Adrenal gland (tissue), 9 donors: ENCODE measurements at regions not wholly inside any gene's neighbourhood (a gene's known extent, or its start where the extent isn't known, plus 50 kb on each side); places are given as distances from the start of the nearest gene placed in this dataset.
"Not testable (repeated sequence)": the region's sequence is repeated elsewhere in the genome, so short reads cannot be mapped to it uniquely, and the experiment has no call there.

Source experiments
- DNase-seq, 7 donors: peaks; one replicate each; pipeline ENCODE4 v3.0.0-alpha.2; 2019 to 2020
- H3K27ac ChIP-seq, 5 donors: fragments of 200-600 bp; sonication (generic) in 4 of 5; 1 replicate in 3 of 5; 2 replicates in 2 of 5; pipeline versions ENCODE4 v1.5.1 to v1.8.0; 2016 to 2020; ENCODE audit warnings: mild to moderate bottlenecking in 1 of 5
- H3K27me3 ChIP-seq: fragments of 200-600 bp; 2 replicates; pipeline ENCODE4 v1.8.0; 2021
- H3K36me3 ChIP-seq, 2 donors: fragments of 200-600 bp; replicated peaks in 1 of 2; 1 replicate in 1 of 2; 2 replicates in 1 of 2; pipeline versions ENCODE4 v1.5.1 to v1.8.0; 2018 to 2022
- H3K4me1 ChIP-seq, 2 donors: fragments of 200-600 bp; replicated peaks in 1 of 2; 1 replicate in 1 of 2; 2 replicates in 1 of 2; pipeline versions ENCODE4 v1.5.1 to v1.8.0; 2018 to 2021
- H3K4me3 ChIP-seq, 4 donors: fragments of 200-600 bp; sonication (generic) in 3 of 4; one replicate each; pipeline ENCODE4 v1.5.1; 2016 to 2018
- H3K9me3 ChIP-seq, 3 donors: fragments of 200-600 bp; sonication (generic) in 1 of 3; replicated peaks in 1 of 3; 1 replicate in 2 of 3; 2 replicates in 1 of 3; pipeline versions ENCODE4 v1.5.1 to v1.8.0; 2016 to 2021
- POLR2A ChIP-seq, 2 donors: fragments of 450-650 bp; IDR thresholded peaks; one replicate each; pipeline ENCODE4 v1.6.1; 2017; ENCODE audit warnings: antibody characterized with exemption in 2 of 2, mild to moderate bottlenecking in 2 of 2, moderate library complexity in 1 of 2
- WGBS, 4 donors: extraction: QIAGEN DNeasy Blood & Tissue Kit in 2 of 4; methylation state at CpG; one replicate each; pipeline versions ENCODE4 v1.1.5 to v1.1.7; 2013 to 2017; 5-methylcytosine and 5-hydroxymethylcytosine counted together
- intact Hi-C, 2 donors: fragments of 100-400 bp; cut with DNase I; formaldehyde crosslinking; loops; one replicate each; pipeline versions ENCODE4 v1.14.1 to v1.15.0; 2022 to 2023
- TF ChIP-seq, protein P1 (sequence below), 6 experiments: fragments of 450-650 bp in 4 of 6; fragments of 200-600 bp in 2 of 6; sonication (generic) in 1 of 6; IDR thresholded peaks; 1 replicate in 5 of 6; 2 replicates in 1 of 6; pipeline versions ENCODE4 v1.5.1 to v1.8.0; 2016 to 2021; ENCODE audit warnings: antibody characterized with exemption in 6 of 6, mild to moderate bottlenecking in 2 of 6, moderate library complexity in 1 of 6
- donor health status: healthy with polysubstance abuse.
- donor health status: Bipolar disorder and iron deficiency.
- donor health status: DM: yes; HTN: yes; CAD: no.
- donor health status: DM: no; HTN: no; CAD: no.
- donor health status: DM: no; HTN: no; CAD: no.

DNA sequence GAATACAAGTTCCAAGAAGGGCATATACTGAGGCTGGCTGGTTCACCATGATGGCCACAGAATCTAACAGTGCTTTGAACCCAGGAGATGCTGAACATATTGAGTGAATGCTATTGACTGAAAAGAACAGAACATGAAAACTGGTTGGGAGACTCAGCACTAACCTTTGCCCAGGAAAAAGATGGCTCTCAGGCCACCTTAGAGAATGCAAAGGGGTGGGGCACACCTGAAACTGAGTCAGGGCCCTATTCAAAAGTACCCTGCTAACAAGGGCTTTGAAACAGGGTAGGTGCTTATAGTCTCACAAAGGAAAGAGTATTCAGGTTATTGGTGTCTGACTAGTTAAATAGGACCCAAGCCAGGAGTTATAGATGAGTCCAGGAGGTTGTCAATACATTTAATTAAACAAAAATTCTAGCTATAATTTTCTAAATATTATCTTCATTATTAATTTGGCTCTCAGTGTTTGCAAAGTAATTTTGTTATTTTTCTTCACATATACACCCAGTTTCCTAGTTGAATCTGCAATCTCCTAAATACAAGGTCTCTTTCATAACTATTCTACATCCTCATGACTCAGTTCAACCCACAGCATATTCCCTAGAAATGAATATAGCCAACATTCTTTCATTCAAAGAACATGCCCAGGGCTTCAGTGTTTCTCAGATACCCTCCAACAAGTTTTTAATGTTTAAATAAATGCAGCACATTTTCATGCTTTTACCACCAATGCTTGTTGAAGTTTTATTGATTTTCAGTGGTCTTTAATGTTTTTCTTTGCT, 144.2 kb upstream of the RAPGEF2 start:
- Histone ChIP-seq H3K36me3 (no peaks in the 10 kb centered on the region), H3K27ac (no peak overlapping the region), H3K9me3 (peaks cover 0 to 7% (median 0%) of the 10 kb centered on the region in 3 donors), H3K4me1 (no peaks in the 10 kb centered on the region), H3K4me3 (no peak overlapping the region), H3K27me3 (no peaks in the 10 kb centered on the region)
- intact Hi-C loops: no loop called here
- DNase-seq: no peak
- TF ChIP-seq POLR2A (IDR thresholded peaks at IDR 0.05): no peak
- TF ChIP-seq, protein P1, sequence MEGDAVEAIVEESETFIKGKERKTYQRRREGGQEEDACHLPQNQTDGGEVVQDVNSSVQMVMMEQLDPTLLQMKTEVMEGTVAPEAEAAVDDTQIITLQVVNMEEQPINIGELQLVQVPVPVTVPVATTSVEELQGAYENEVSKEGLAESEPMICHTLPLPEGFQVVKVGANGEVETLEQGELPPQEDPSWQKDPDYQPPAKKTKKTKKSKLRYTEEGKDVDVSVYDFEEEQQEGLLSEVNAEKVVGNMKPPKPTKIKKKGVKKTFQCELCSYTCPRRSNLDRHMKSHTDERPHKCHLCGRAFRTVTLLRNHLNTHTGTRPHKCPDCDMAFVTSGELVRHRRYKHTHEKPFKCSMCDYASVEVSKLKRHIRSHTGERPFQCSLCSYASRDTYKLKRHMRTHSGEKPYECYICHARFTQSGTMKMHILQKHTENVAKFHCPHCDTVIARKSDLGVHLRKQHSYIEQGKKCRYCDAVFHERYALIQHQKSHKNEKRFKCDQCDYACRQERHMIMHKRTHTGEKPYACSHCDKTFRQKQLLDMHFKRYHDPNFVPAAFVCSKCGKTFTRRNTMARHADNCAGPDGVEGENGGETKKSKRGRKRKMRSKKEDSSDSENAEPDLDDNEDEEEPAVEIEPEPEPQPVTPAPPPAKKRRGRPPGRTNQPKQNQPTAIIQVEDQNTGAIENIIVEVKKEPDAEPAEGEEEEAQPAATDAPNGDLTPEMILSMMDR (IDR thresholded peaks at IDR 0.05): no peak

DNA sequence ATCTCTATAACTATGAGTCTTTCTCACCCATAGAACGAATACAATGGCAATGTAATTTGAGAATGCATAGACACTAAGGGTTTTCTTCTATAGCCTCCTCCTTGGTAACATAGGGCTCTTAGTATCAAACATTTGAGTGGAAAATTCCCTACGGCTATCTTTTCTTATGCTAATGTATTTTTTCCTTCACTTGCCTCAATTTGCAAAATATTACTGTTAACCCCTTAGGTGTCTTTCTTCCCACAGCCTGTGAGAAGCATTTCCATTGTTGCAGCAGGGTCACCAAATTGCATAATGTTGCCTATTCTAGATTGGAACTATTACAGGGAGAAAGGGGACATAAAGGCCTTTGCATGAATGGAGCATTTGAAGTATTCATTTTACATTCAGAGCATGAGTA, 140.5 kb upstream of the RAPGEF2 start:
- Histone ChIP-seq H3K27me3 (no peaks in the 10 kb centered on the region), H3K4me1 (no peaks in the 10 kb centered on the region), H3K27ac (no peak overlapping the region), H3K9me3 (peaks cover 0 to 7% (median 0%) of the 10 kb centered on the region in 3 donors), H3K4me3 (no peak overlapping the region), H3K36me3 (no peaks in the 10 kb centered on the region)
- no peak for DNase-seq
- TF ChIP-seq, protein P1 (IDR thresholded peaks at IDR 0.05): no peak
- TF ChIP-seq POLR2A (IDR thresholded peaks at IDR 0.05): no peak
- intact Hi-C loops: no loop called here
- 55 to 77% (median 66%) methylated on average over 2 of the region's 2 CpGs for WGBS, 4 donors

DNA sequence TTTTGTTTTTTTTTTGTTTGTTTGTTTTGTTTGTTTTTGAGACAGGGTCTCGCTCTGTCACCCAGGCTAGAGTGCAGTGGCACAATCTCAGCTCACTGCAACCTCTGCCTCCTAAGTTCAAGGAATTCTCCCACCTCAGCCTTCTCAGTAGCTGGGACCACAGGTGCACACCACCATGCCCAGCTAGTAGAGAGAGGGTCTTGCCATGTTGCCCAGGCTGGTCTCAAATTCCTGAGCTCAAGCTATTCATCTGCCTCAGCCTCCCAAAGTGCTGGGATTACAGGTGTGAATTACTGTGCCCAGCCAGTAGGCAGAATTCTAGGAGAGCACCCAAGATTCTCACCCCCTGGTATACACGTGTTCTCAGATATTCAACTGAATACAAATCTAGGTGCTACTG, 139.6 kb upstream of the RAPGEF2 start:
- H3K4me1 ChIP-seq, H3K27ac ChIP-seq, DNase-seq, intact Hi-C loops, H3K9me3 ChIP-seq, H3K27me3 ChIP-seq, H3K36me3 ChIP-seq, H3K4me3 ChIP-seq: not testable (repeated sequence)
- 92 to 98% (median 94%) methylated on average over 2 of the region's 2 CpGs for WGBS, 4 donors

DNA sequence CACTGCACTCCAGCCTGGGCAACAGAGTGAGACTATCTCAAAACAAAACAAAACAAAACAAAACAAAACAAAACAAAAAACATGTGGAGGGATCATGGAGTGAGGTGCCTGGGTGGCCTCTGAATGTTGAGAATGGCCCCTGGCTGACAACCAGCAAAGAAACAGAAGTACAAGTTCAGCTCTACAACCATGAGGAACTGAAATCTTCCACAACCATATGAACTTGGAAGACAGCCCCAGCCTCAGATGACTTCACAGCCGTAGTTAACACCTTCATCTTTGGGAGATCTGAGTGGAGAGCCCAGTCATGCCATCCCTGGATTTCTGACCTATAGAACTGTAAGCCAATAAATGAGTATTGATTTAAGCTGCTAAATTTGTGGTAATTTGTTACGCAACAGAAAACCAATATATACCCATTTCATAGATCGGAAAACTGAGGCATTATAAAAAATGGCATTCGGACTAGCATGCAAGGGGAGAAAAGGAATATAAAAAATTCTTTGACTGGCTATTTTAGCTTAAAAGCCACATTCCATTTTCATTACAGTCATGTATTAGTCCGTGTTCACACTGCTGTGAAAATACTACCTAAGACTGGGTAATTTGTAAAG, 138.7 kb upstream of the RAPGEF2 start:
- Histone ChIP-seq H3K27ac (no peak overlapping the region), H3K4me3 (no peak overlapping the region), H3K27me3 (no peaks in the 10 kb centered on the region), H3K9me3 (peaks cover 0 to 7% (median 0%) of the 10 kb centered on the region in 3 donors), H3K4me1 (no peaks in the 10 kb centered on the region), H3K36me3 (no peaks in the 10 kb centered on the region)
- peak in 1 of 7 donors; percentile 5 for DNase-seq
- WGBS, 4 donors: 83 to 91% (median 87%) methylated on average over 5 of the region's 5 CpGs
- intact Hi-C loops: no loop called here
- TF ChIP-seq POLR2A (IDR thresholded peaks at IDR 0.05): no peak

DNA sequence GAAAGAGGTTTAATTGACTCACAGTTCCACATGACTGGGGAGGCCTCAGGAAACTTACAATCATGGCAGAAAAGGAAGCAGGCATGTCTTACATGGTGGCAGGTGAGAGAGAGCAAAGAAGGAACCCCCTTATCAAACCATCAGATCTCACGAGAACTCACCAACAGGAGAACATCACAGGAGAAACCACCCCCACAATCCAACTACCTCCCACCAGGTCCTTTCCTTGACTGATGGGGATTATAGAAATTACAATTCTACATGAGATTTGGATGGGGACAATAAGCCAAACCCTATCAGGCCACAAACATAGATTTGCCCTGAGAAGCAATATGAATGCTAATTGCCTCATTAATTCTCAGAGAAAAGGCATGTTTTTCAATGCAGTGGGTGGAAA, 138.2 kb upstream of the RAPGEF2 start:
- Histone ChIP-seq H3K27ac (no peak overlapping the region), H3K4me3 (no peak overlapping the region), H3K27me3 (no peaks in the 10 kb centered on the region), H3K4me1 (no peaks in the 10 kb centered on the region), H3K9me3 (peaks cover 0 to 7% (median 0%) of the 10 kb centered on the region in 3 donors), H3K36me3 (no peaks in the 10 kb centered on the region)
- TF ChIP-seq, protein P1 (IDR thresholded peaks at IDR 0.05): no peak
- TF ChIP-seq POLR2A (IDR thresholded peaks at IDR 0.05): no peak
- intact Hi-C loops: no loop called here
- WGBS, 4 donors: 92 to 100% (median 96%) methylated on average over 1 of the region's 1 CpG
- no peak for DNase-seq
